ENCODE measurements at regions not wholly inside any gene's neighbourhood (a gene's known extent, or its start where the extent isn't known, plus 50 kb on each side); places are given as distances from the start of the nearest gene placed in this dataset.

DNA sequence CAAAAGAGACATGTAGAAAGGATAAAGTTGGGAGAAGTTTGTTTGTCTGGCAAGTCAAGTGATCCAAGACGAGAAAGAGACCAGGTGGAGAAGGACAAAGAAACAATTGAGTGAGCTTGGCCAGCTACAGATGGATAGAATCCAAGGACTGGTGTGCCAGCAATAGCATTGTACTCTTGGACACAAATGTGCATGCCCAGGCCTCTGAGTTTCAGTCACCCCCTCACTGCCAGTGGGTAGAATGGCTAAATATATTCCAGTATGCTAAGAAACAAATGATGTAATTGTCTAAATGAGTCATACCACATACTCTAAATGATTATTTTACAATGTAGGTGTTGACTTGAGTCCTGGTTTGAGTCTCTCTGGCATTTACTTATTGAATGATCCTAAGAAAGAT lies 881.3 kb downstream of the LRRTM4 start:
- TF ChIP-seq CTCF (IDR thresholded peaks at IDR 0.05; ENCODE audit: insufficient read depth, low read depth, low read length, missing control alignments) = no peak
- no peak for DNase-seq (ENCODE audit: low read depth)

DNA sequence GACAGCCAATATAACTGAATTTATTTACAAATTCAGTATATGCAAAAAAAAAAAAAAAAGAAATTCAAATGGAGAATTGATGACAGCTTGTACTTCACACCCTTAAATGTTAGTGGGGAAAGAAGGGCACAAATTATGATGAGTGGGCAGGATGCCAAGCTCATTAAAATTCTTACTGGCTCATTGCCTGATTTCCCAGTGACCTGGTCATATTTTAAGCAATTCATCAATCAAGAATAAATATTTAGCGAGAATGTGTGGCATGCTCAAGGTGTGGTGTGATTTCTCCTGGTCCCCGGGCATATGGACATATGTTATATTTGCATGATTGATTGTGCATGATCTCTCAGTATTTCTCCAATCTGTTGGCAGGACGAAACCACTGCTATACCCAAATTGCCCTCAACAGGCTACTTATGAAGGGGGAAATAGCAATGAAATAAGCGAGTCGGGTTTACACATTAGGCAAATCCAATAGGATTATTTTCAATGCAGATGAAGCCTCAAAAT lies 883.0 kb downstream of the LRRTM4 start:
- no peak for DNase-seq (ENCODE audit: low read depth)
- H3K4me3 ChIP-seq (ENCODE audit: low read depth, low read length) = no peak overlapping the region
- TF ChIP-seq CTCF (IDR thresholded peaks at IDR 0.05; ENCODE audit: insufficient read depth, low read depth, low read length, missing control alignments) = no peak

More for the DNA sequence above, 881.3 kb downstream of the LRRTM4 start:
- no peak overlapping the region for H3K4me3 ChIP-seq (ENCODE audit: low read depth, low read length)

DNA sequence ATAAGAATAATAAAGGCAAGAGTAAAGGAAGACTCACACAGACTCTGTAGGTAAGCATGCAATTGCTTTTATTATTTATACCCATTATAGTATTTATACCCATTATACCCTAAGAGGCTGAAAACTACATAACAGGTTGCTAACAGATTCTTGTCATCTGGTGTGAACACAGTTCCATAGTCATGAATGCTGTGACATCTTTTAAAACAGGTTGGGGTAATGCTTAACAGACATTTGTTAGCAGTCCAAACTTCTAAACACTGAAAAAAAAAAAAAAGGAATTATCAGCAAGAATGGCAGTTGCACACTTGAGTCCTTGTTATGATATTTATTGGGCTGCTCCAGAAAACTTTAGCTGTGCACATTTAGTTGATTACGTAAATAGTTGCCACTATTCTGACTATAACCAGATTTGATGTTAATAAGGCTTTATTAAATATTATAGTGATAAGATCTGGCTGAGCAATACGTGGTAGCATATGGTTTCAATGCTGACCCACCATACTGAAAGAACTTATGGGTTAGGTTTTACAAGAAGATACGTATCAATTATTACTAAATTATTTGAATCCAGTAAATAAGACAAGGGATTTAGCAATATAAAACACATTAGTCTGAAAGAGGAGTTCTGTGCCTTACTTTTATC lies 888.8 kb downstream of the LRRTM4 start:
- H3K4me3 ChIP-seq (ENCODE audit: low read depth, low read length) = no peak overlapping the region
- DNase-seq (ENCODE audit: low read depth) = no peak
- TF ChIP-seq CTCF (IDR thresholded peaks at IDR 0.05; ENCODE audit: insufficient read depth, low read depth, low read length, missing control alignments) = no peak

GRCh38 chr2:76625101-76625500 lies 897.1 kb downstream of the LRRTM4 start:
- DNase-seq (ENCODE audit: low read depth) = no peak
- no peak for TF ChIP-seq CTCF (IDR thresholded peaks at IDR 0.05; ENCODE audit: insufficient read depth, low read depth, low read length, missing control alignments)
- H3K4me3 ChIP-seq (ENCODE audit: low read depth, low read length) = no peak overlapping the region

DNA sequence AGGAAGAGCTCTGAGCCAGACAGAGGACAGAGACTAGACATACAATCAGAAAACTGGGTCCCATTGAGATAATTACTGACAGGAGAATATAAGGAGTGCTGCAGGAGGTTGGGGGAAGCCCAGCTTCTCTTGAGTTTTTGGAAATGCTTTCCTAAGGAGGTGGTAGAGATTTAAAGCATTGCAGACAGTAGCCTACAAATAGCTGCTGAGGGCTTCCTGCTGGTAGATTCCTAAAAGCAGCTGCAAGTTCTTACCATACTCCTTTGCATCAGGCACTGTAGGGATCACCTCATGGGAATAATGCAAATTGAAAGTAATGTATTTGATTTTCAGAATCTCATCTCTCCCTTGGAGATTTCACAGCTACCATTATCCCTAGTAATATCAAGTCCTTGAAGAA lies 902.6 kb upstream of the GCFC2 start:
- H3K4me3 ChIP-seq (ENCODE audit: low read depth, low read length) = no peak overlapping the region
- DNase-seq (ENCODE audit: low read depth) = no peak
- TF ChIP-seq CTCF (IDR thresholded peaks at IDR 0.05; ENCODE audit: insufficient read depth, low read depth, low read length, missing control alignments) = no peak

- no peak for TF ChIP-seq CTCF (IDR thresholded peaks at IDR 0.05; ENCODE audit: insufficient read depth, low read depth, low read length, missing control alignments)
- no peak for DNase-seq (ENCODE audit: low read depth)
- H3K4me3 ChIP-seq (ENCODE audit: low read depth, low read length) = no peak overlapping the region
Observed at GRCh38 chr2:76612764-76613163, 902.0 kb upstream of the GCFC2 start.

- no peak for TF ChIP-seq CTCF (IDR thresholded peaks at IDR 0.05; ENCODE audit: insufficient read depth, low read depth, low read length, missing control alignments)
- H3K4me3 ChIP-seq (ENCODE audit: low read depth, low read length) = no peak overlapping the region
- no peak for DNase-seq (ENCODE audit: low read depth)
Observed at GRCh38 chr2:76610451-76610850, 899.7 kb upstream of the GCFC2 start.

All from GM12865 (cell line).